ENCODE measurements at regions not wholly inside any gene's neighbourhood (a gene's known extent, or its start where the extent isn't known, plus 50 kb on each side); places are given as distances from the start of the nearest gene placed in this dataset.

GRCh38 chr10:78995987-78996791 lies 72.6 kb upstream of the ZMIZ1 start:
- TF ChIP-seq ZBTB7A (IDR thresholded peaks at IDR 0.05; ENCODE audit: low read depth) (no peak), RAD21 (IDR thresholded peaks at IDR 0.05; ENCODE audit: low read depth) (no peak), NFIC (IDR thresholded peaks at IDR 0.05) (no peak), TEAD4 (IDR thresholded peaks at IDR 0.05) (no peak), MAX (IDR thresholded peaks at IDR 0.05) (no peak), USF1 (IDR thresholded peaks at IDR 0.05) (no peak), TCF12 (IDR thresholded peaks at IDR 0.05; ENCODE audit: low read depth) (no peak), YY1 (IDR thresholded peaks at IDR 0.05; ENCODE audit: low read depth) (no peak), CEBPB (IDR thresholded peaks at IDR 0.05) (no peak), TAF1 (IDR thresholded peaks at IDR 0.05; ENCODE audit: low read depth) (no peak), EP300 (IDR thresholded peaks at IDR 0.05; ENCODE audit: borderline replicate concordance) (no peak), FOXM1 (IDR thresholded peaks at IDR 0.05; ENCODE audit: borderline replicate concordance, low read depth) (no peak), EGR1 (IDR thresholded peaks at IDR 0.05) (no peak), CREB1 (IDR thresholded peaks at IDR 0.05; ENCODE audit: low read depth) (no peak), REST (IDR thresholded peaks at IDR 0.05; ENCODE audit: low read depth) (no peak)

GRCh38 chr10:78996792-78997129 lies 72.0 kb upstream of the ZMIZ1 start:
- TF ChIP-seq EGR1 (IDR thresholded peaks at IDR 0.05): no peak
- TF ChIP-seq YY1 (IDR thresholded peaks at IDR 0.05; ENCODE audit: low read depth): no peak
- no peak for TF ChIP-seq FOXM1 (IDR thresholded peaks at IDR 0.05; ENCODE audit: borderline replicate concordance, low read depth)
- no peak for TF ChIP-seq CREB1 (IDR thresholded peaks at IDR 0.05; ENCODE audit: low read depth)
- TF ChIP-seq TAF1 (IDR thresholded peaks at IDR 0.05; ENCODE audit: low read depth): no peak
- TF ChIP-seq RAD21 (IDR thresholded peaks at IDR 0.05; ENCODE audit: low read depth): no peak
- TF ChIP-seq EP300 (IDR thresholded peaks at IDR 0.05; ENCODE audit: borderline replicate concordance): no peak
- TF ChIP-seq MAX (IDR thresholded peaks at IDR 0.05): no peak
- TF ChIP-seq NFIC (IDR thresholded peaks at IDR 0.05): no peak
- TF ChIP-seq CEBPB (IDR thresholded peaks at IDR 0.05): no peak
- no peak for TF ChIP-seq REST (IDR thresholded peaks at IDR 0.05; ENCODE audit: low read depth)
- TF ChIP-seq TEAD4 (IDR thresholded peaks at IDR 0.05): no peak
- TF ChIP-seq TCF12 (IDR thresholded peaks at IDR 0.05; ENCODE audit: low read depth): no peak
- no peak for TF ChIP-seq ZBTB7A (IDR thresholded peaks at IDR 0.05; ENCODE audit: low read depth)
- TF ChIP-seq USF1 (IDR thresholded peaks at IDR 0.05): no peak

GRCh38 chr10:78997635-78998618 lies 70.8 kb upstream of the ZMIZ1 start:
- TF ChIP-seq EP300 (IDR thresholded peaks at IDR 0.05; ENCODE audit: borderline replicate concordance): no peak
- TF ChIP-seq TCF12 (IDR thresholded peaks at IDR 0.05; ENCODE audit: low read depth): no peak
- no peak for TF ChIP-seq ZBTB7A (IDR thresholded peaks at IDR 0.05; ENCODE audit: low read depth)
- no peak for TF ChIP-seq NFIC (IDR thresholded peaks at IDR 0.05)
- no peak for TF ChIP-seq TAF1 (IDR thresholded peaks at IDR 0.05; ENCODE audit: low read depth)
- TF ChIP-seq USF1 (IDR thresholded peaks at IDR 0.05): no peak
- no peak for TF ChIP-seq FOXM1 (IDR thresholded peaks at IDR 0.05; ENCODE audit: borderline replicate concordance, low read depth)
- TF ChIP-seq YY1 (IDR thresholded peaks at IDR 0.05; ENCODE audit: low read depth): no peak
- TF ChIP-seq CREB1 (IDR thresholded peaks at IDR 0.05; ENCODE audit: low read depth): no peak
- no peak for TF ChIP-seq MAX (IDR thresholded peaks at IDR 0.05)
- TF ChIP-seq CEBPB (IDR thresholded peaks at IDR 0.05): no peak
- TF ChIP-seq RAD21 (IDR thresholded peaks at IDR 0.05; ENCODE audit: low read depth): no peak
- no peak for TF ChIP-seq TEAD4 (IDR thresholded peaks at IDR 0.05)
- no peak for TF ChIP-seq REST (IDR thresholded peaks at IDR 0.05; ENCODE audit: low read depth)
- no peak for TF ChIP-seq EGR1 (IDR thresholded peaks at IDR 0.05)

All from Ishikawa (cell line).